ENCODE measurements at regions not wholly inside any gene's neighbourhood (a gene's known extent, or its start where the extent isn't known, plus 50 kb on each side); places are given as distances from the start of the nearest gene placed in this dataset.

DNA sequence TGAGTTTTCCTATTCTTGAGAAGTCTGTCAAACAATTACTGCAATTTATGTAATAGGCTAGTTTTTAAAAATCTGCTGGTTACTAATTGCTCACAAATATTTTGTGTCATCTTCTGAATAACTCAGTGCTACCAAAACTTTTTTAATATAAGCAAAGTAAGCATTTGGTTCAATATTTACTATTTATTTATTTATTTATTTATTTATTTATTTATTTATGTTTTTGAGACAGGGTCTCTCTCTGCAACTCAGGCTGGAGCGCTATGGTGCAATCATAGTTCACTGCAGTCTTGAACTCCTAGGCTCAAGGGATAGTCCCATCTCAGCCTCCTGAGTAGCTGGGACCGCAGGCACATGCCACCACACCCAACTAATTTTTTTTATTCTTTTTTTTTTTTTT is 60.4 kb upstream of the CDH20 start:
- ATAC-seq (ENCODE audit: low read depth): no peak
- no peaks in the 10 kb centered on the region for H3K27me3 ChIP-seq (ENCODE audit: insufficient read depth, poor library complexity, severe bottlenecking)

DNA sequence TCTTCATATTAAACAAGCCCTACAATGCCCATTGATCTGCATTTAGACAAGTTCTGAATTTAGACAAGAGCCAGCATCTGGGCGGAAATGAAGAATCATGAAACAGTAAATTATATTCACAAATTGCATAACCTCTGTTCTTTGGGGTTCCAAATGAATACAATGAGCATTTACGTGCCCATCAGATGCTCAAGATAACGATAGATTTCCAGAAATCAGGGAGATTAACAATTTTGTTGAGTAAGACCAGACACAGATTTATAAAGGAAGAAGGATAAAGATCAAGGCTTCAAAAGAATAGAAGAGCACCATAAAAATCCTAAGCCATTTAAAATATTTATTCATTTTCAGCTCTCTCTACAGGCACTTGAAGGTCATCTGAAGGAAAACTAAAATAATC is 59.7 kb upstream of the CDH20 start:
- DNase-seq (ENCODE audit: low spot score) (no peak), ATAC-seq (ENCODE audit: low read depth) (no peak)
- H3K9me3 ChIP-seq (ENCODE audit: severe bottlenecking): no peaks in the 10 kb centered on the region
- H3K4me1 ChIP-seq (ENCODE audit: insufficient read depth, poor library complexity, severe bottlenecking): no peaks in the 10 kb centered on the region
- TF ChIP-seq, protein P1, sequence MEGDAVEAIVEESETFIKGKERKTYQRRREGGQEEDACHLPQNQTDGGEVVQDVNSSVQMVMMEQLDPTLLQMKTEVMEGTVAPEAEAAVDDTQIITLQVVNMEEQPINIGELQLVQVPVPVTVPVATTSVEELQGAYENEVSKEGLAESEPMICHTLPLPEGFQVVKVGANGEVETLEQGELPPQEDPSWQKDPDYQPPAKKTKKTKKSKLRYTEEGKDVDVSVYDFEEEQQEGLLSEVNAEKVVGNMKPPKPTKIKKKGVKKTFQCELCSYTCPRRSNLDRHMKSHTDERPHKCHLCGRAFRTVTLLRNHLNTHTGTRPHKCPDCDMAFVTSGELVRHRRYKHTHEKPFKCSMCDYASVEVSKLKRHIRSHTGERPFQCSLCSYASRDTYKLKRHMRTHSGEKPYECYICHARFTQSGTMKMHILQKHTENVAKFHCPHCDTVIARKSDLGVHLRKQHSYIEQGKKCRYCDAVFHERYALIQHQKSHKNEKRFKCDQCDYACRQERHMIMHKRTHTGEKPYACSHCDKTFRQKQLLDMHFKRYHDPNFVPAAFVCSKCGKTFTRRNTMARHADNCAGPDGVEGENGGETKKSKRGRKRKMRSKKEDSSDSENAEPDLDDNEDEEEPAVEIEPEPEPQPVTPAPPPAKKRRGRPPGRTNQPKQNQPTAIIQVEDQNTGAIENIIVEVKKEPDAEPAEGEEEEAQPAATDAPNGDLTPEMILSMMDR (IDR thresholded peaks at IDR 0.05; ENCODE audit: poor library complexity, severe bottlenecking): no peak
- no peak overlapping the region for H3K27ac ChIP-seq (ENCODE audit: poor library complexity, severe bottlenecking)
- H3K36me3 ChIP-seq (ENCODE audit: low read depth): no peaks in the 10 kb centered on the region
- H3K4me3 ChIP-seq (ENCODE audit: severe bottlenecking): no peak overlapping the region
- no peaks in the 10 kb centered on the region for H3K27me3 ChIP-seq (ENCODE audit: insufficient read depth, poor library complexity, severe bottlenecking)

More for the DNA sequence above, 60.4 kb upstream of the CDH20 start:
- Histone ChIP-seq H3K9me3 (ENCODE audit: severe bottlenecking) (no peaks in the 10 kb centered on the region), H3K27ac (ENCODE audit: poor library complexity, severe bottlenecking) (no peak overlapping the region), H3K4me1 (ENCODE audit: insufficient read depth, poor library complexity, severe bottlenecking) (no peaks in the 10 kb centered on the region), H3K4me3 (ENCODE audit: severe bottlenecking) (no peak overlapping the region), H3K36me3 (ENCODE audit: low read depth) (no peaks in the 10 kb centered on the region)
- TF ChIP-seq, protein P1 (IDR thresholded peaks at IDR 0.05; ENCODE audit: poor library complexity, severe bottlenecking): no peak
- DNase-seq (ENCODE audit: low spot score): no peak

DNA sequence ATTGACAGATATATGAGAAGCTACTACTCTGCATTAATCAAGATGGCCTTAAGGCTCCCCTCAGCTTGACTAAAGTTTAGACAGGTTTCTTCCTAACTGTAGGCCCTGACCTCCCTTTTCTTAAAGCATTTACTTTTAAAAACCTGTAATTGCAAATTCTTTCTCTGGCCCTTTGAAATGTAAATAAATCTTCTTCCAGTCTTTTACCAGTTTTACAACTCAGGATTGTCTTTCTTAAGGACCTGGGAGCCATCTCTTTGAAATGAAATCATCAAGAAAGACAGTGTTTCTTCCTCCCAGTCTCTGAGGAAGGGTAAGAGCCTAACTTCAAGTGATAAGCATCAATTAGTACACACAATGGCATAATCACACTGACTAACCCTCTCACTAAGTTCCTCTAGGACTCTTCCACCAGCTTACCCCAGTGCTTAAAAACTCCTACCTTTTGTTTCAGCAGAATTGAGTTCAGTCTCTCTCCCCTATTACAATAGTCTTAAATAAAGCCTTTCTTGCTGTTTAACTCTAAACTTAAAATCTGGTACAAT is 58.7 kb upstream of the CDH20 start:
- Histone ChIP-seq H3K27me3 (ENCODE audit: insufficient read depth, poor library complexity, severe bottlenecking) (no peaks in the 10 kb centered on the region), H3K27ac (ENCODE audit: poor library complexity, severe bottlenecking) (no peak overlapping the region), H3K36me3 (ENCODE audit: low read depth) (no peaks in the 10 kb centered on the region), H3K4me3 (ENCODE audit: severe bottlenecking) (no peak overlapping the region), H3K4me1 (ENCODE audit: insufficient read depth, poor library complexity, severe bottlenecking) (no peaks in the 10 kb centered on the region), H3K9me3 (ENCODE audit: severe bottlenecking) (no peaks in the 10 kb centered on the region)
- DNase-seq (ENCODE audit: low spot score) (no peak), ATAC-seq (ENCODE audit: low read depth) (no peak)
- TF ChIP-seq, protein P1 (IDR thresholded peaks at IDR 0.05; ENCODE audit: poor library complexity, severe bottlenecking): no peak

DNA sequence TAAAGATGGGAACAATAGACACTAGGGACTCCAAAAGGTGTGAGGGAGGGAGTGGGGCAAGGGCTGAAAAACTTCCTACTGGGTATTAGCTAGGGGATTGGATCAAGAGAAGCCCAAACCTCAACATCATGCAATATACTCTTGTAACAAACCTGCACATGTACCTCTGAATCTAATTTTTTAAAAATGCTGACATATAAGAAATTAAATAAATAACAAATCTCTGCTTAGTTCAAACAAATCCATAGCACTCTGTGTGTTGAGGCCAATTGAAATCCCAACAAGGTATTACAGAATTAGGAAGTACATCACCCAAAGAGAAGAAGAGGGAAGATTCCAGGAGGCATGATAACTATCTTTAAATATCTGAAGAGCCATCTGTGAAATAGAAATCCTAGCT is 55.4 kb upstream of the CDH20 start:
- Histone ChIP-seq H3K36me3 (ENCODE audit: low read depth) (no peaks in the 10 kb centered on the region), H3K4me1 (ENCODE audit: insufficient read depth, poor library complexity, severe bottlenecking) (no peaks in the 10 kb centered on the region), H3K27me3 (ENCODE audit: insufficient read depth, poor library complexity, severe bottlenecking) (no peaks in the 10 kb centered on the region), H3K27ac (ENCODE audit: poor library complexity, severe bottlenecking) (no peak overlapping the region), H3K4me3 (ENCODE audit: severe bottlenecking) (no peak overlapping the region), H3K9me3 (ENCODE audit: severe bottlenecking) (no peaks in the 10 kb centered on the region)
- no peak for DNase-seq (ENCODE audit: low spot score)
- TF ChIP-seq, protein P1 (IDR thresholded peaks at IDR 0.05; ENCODE audit: poor library complexity, severe bottlenecking): no peak
- no peak for ATAC-seq (ENCODE audit: low read depth)

DNA sequence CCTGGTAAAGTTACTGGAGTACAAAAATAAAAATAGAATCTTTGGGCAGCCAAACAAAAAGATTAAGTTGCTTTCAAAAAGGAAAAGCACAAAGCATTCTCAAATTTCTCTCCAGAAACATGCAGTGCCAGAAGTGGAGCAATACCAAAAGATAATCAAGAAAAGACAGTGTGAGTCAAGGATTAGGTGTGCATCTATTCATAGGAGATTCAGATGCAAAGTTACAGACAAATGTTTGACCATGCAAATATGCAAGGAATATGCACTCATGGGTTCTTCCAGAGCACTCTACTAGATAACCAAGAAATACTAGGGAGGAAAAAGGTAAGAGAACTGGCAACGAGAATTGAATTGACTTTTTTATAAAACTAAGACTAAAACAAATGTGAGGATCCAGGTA is 51.8 kb upstream of the CDH20 start:
- H3K36me3 ChIP-seq (ENCODE audit: low read depth): no peaks in the 10 kb centered on the region
- DNase-seq (ENCODE audit: low spot score) (no peak), ATAC-seq (ENCODE audit: low read depth) (no peak)
- no peaks in the 10 kb centered on the region for H3K9me3 ChIP-seq (ENCODE audit: severe bottlenecking)
- no peaks in the 10 kb centered on the region for H3K4me1 ChIP-seq (ENCODE audit: insufficient read depth, poor library complexity, severe bottlenecking)
- H3K4me3 ChIP-seq (ENCODE audit: severe bottlenecking): no peak overlapping the region
- TF ChIP-seq, protein P1 (IDR thresholded peaks at IDR 0.05; ENCODE audit: poor library complexity, severe bottlenecking): no peak
- no peaks in the 10 kb centered on the region for H3K27me3 ChIP-seq (ENCODE audit: insufficient read depth, poor library complexity, severe bottlenecking)
- H3K27ac ChIP-seq (ENCODE audit: poor library complexity, severe bottlenecking): no peak overlapping the region
